Trophoblast cell (in vitro differentiated cells and primary cell): ENCODE measurements at regions not wholly inside any gene's neighbourhood (a gene's known extent, or its start where the extent isn't known, plus 50 kb on each side); places are given as distances from the start of the nearest gene placed in this dataset.

Source experiments
- DNase-seq, 2 donors: peaks; one replicate each; pipeline ENCODE4 v3.0.0-alpha.2; 2016
- H2AFZ ChIP-seq: 2 replicates; pipeline ENCODE4 v1.6.1; 2013; ENCODE audit warnings: low read length, moderate library complexity, mild to moderate bottlenecking; ENCODE audit not compliant: insufficient read depth, poor library complexity
- H2AK5ac ChIP-seq: 2 replicates; pipeline ENCODE4 v1.6.1; 2013; ENCODE audit warnings: mild to moderate bottlenecking, low read length
- H2BK120ac ChIP-seq: 2 replicates; pipeline ENCODE4 v1.6.1; 2013; ENCODE audit warnings: low read length, mild to moderate bottlenecking, moderate library complexity; ENCODE audit not compliant: insufficient read depth, poor library complexity
- H2BK12ac ChIP-seq: 2 replicates; pipeline ENCODE4 v1.6.1; 2013; ENCODE audit warnings: mild to moderate bottlenecking, low read length, moderate library complexity
- H2BK5ac ChIP-seq: 2 replicates; pipeline ENCODE4 v1.6.1; 2013; ENCODE audit warnings: low read length, low read depth, moderate library complexity, mild to moderate bottlenecking; ENCODE audit not compliant: poor library complexity
- H3K14ac ChIP-seq: 2 replicates; pipeline ENCODE4 v1.6.1; 2013; ENCODE audit warnings: mild to moderate bottlenecking, low read length
- H3K18ac ChIP-seq: 2 replicates; pipeline ENCODE4 v1.6.1; 2013; ENCODE audit warnings: mild to moderate bottlenecking, low read length
- H3K23ac ChIP-seq: 2 replicates; pipeline ENCODE4 v1.6.1; 2013; ENCODE audit warnings: low read length
- H3K27ac ChIP-seq: 2 replicates; pipeline ENCODE4 v1.5.1; 2013; ENCODE audit warnings: low read depth, mild to moderate bottlenecking, inconsistent platforms, low read length, moderate library complexity
- H3K27me3 ChIP-seq: 2 replicates; pipeline ENCODE4 v1.6.1; 2013; ENCODE audit warnings: inconsistent platforms, mild to moderate bottlenecking, low read length, moderate library complexity; ENCODE audit not compliant: insufficient read depth
- H3K36me3 ChIP-seq, 2 experiments: 1 replicate in 1 of 2; 2 replicates in 1 of 2; pipeline ENCODE4 v1.6.1; 2013; ENCODE audit warnings: low read length in 2 of 2, mild to moderate bottlenecking in 2 of 2, moderate library complexity in 1 of 2; ENCODE audit not compliant: insufficient read depth in 2 of 2, control insufficient read depth in 1 of 2
- H3K4ac ChIP-seq: 2 replicates; pipeline ENCODE4 v1.6.1; 2013; ENCODE audit warnings: low read depth, mild to moderate bottlenecking, low read length, moderate library complexity
- H3K4me1 ChIP-seq, 2 experiments: 1 replicate in 1 of 2; 2 replicates in 1 of 2; pipeline ENCODE4 v1.6.1; 2013; ENCODE audit warnings: low read length in 2 of 2, mild to moderate bottlenecking in 2 of 2, moderate library complexity in 1 of 2; ENCODE audit not compliant: insufficient read depth in 2 of 2, control insufficient read depth in 1 of 2
- H3K4me2 ChIP-seq: 2 replicates; pipeline ENCODE4 v1.6.1; 2013; ENCODE audit warnings: inconsistent platforms, mild to moderate bottlenecking, low read length, moderate library complexity
- H3K4me3 ChIP-seq: 2 replicates; pipeline ENCODE4 v1.5.1; 2013; ENCODE audit warnings: mild to moderate bottlenecking, low read depth, low read length, inconsistent platforms
- H3K79me1 ChIP-seq: one replicate; pipeline ENCODE4 v1.6.1; 2013; ENCODE audit warnings: low read length
- H3K79me2 ChIP-seq: 2 replicates; pipeline ENCODE4 v1.6.1; 2013; ENCODE audit warnings: low read length, mild to moderate bottlenecking; ENCODE audit not compliant: control insufficient read depth, insufficient read depth, poor library complexity
- H3K9ac ChIP-seq: 2 replicates; pipeline ENCODE4 v1.6.1; 2013; ENCODE audit warnings: mild to moderate bottlenecking, low read length
- H3K9me3 ChIP-seq: 2 replicates; pipeline ENCODE4 v1.6.1; 2013; ENCODE audit warnings: low read depth, mild to moderate bottlenecking, control low read depth, inconsistent platforms, low read length; ENCODE audit not compliant: insufficient read depth
- H4K12ac ChIP-seq: 2 replicates; pipeline ENCODE4 v1.6.1; 2013; ENCODE audit warnings: low read depth, mild to moderate bottlenecking, low read length, moderate library complexity
- H4K8ac ChIP-seq: 2 replicates; pipeline ENCODE4 v1.6.1; 2013; ENCODE audit warnings: low read depth, mild to moderate bottlenecking, low read length, moderate library complexity
- H4K91ac ChIP-seq: one replicate; pipeline ENCODE4 v1.6.1; 2013; ENCODE audit warnings: low read depth, mild to moderate bottlenecking, low read length, moderate library complexity
- whole genome bisulfite sequencing: extraction: QIAGEN DNeasy Blood & Tissue Kit; methylation state at CpG from one replicate; pipeline ENCODE4 v1.1.7; 2013; ENCODE audit warnings: missing lambda C conversion rate; ENCODE audit not compliant: insufficient read length, insufficient coverage; ENCODE audit errors: extremely low coverage; 5-methylcytosine and 5-hydroxymethylcytosine counted together

DNA sequence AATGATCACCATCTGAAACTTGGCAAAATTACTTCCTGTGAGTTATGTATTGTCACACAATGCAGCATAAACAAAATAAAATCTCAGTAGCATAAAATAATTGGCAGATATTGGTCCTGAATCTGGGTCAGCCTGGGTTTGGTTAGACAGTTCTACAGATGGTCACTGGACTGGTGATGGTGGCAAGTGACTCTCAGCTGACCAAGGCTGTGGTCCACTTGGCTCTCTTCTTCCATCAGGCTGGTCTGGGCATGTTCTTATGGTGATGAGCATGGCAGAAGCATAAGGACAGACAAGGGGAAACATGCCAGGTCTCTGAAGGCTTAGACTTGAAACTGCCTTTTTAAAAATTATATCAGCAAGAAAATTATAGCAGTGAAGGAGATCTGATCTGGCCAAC is 1205.0 kb upstream of the EPHA6 start:
- no peak overlapping the region for H3K9ac ChIP-seq
- no peak overlapping the region for H4K8ac ChIP-seq
- H3K27me3 ChIP-seq: no peaks in the 10 kb centered on the region
- H3K4me1 ChIP-seq: no peaks in the 10 kb centered on the region
- H3K79me2 ChIP-seq: no peaks in the 10 kb centered on the region
- H3K9me3 ChIP-seq: peaks cover 3% of the 10 kb centered on the region
- H4K91ac ChIP-seq: no peak overlapping the region
- H3K79me1 ChIP-seq: no peaks in the 10 kb centered on the region
- no peak overlapping the region for H3K23ac ChIP-seq
- no peak overlapping the region for H2BK5ac ChIP-seq
- H3K4me3 ChIP-seq: no peak overlapping the region
- no peak overlapping the region for H2AK5ac ChIP-seq
- DNase-seq: no peak
- H2BK12ac ChIP-seq: no peak overlapping the region
- no peak overlapping the region for H3K4ac ChIP-seq
- H2AFZ ChIP-seq: no peak overlapping the region
- no peaks in the 10 kb centered on the region for H3K36me3 ChIP-seq
- H4K12ac ChIP-seq: no peak overlapping the region
- H3K14ac ChIP-seq: no peak overlapping the region
- no peak overlapping the region for H3K27ac ChIP-seq
- no peak overlapping the region for H3K4me2 ChIP-seq
- no peak overlapping the region for H2BK120ac ChIP-seq
- H3K18ac ChIP-seq: no peak overlapping the region

- Histone ChIP-seq H4K91ac (no peak overlapping the region), H2AFZ (no peak overlapping the region), H3K36me3 (no peaks in the 10 kb centered on the region), H3K27me3 (no peaks in the 10 kb centered on the region), H2BK120ac (no peak overlapping the region), H3K9ac (no peak overlapping the region), H2AK5ac (no peak overlapping the region), H3K27ac (no peak overlapping the region), H2BK5ac (no peak overlapping the region), H2BK12ac (no peak overlapping the region), H3K4ac (no peak overlapping the region), H3K4me3 (no peak overlapping the region), H3K79me1 (no peaks in the 10 kb centered on the region), H3K18ac (no peak overlapping the region), H3K79me2 (no peaks in the 10 kb centered on the region), H3K4me2 (no peak overlapping the region), H3K4me1 (no peaks in the 10 kb centered on the region), H4K8ac (no peak overlapping the region), H3K14ac (no peak overlapping the region), H3K23ac (no peak overlapping the region), H3K9me3 (no peaks in the 10 kb centered on the region), H4K12ac (no peak overlapping the region)
- DNase-seq: no peak
These were observed 1201.8 kb upstream of the EPHA6 start for GRCh38 chr3:95612611-95613010.

- Histone ChIP-seq H3K4me3 (no peak overlapping the region), H3K36me3 (no peaks in the 10 kb centered on the region), H3K4me1 (no peaks in the 10 kb centered on the region), H3K27me3 (no peaks in the 10 kb centered on the region), H3K79me1 (no peaks in the 10 kb centered on the region), H2BK12ac (no peak overlapping the region), H2BK120ac (no peak overlapping the region), H3K23ac (no peak overlapping the region), H3K14ac (no peak overlapping the region), H3K18ac (no peak overlapping the region), H3K4ac (no peak overlapping the region), H2BK5ac (no peak overlapping the region), H3K9me3 (no peaks in the 10 kb centered on the region), H2AFZ (no peak overlapping the region), H2AK5ac (no peak overlapping the region), H3K79me2 (no peaks in the 10 kb centered on the region), H4K8ac (no peak overlapping the region), H4K91ac (no peak overlapping the region), H3K9ac (no peak overlapping the region), H3K27ac (no peak overlapping the region), H4K12ac (no peak overlapping the region), H3K4me2 (no peak overlapping the region)
- DNase-seq: no peak
- no CpG with 5 or more reads among the region's 1 CpG for WGBS
These were observed 1200.4 kb upstream of the EPHA6 start for GRCh38 chr3:95613993-95614392.

DNA sequence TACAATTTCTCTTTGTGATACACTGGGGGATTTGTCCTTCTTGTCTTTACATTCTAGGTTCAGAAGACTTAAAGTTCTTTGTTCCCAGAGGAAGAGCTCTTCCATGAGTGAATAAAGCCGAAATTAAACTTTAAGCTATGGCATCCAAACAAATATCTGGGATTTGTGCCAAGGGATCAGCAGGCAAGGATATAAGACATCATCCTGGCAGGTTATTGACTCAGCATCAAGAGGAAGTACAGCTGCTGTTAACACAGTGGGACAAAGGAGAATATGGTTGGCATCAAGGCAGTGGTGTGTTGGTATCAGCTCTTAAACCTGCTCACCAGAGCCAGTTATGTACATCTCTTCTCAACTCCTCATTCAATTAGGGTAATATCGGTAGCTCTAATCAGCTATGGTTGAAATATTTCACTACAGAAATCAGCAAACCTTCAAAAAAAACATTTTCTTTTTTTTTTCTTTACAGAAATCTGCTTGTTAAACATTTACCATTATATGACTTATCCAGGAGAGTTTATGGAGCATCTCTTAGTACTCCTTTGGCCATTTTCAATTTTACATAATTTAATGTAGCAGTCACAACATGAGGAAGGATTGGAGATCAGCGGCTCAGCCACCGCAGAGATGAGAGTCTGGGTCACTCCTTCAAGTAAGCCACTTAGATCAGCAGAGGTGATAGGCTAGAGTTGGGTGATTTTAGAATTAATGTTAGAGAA is 1198.6 kb upstream of the EPHA6 start:
- Histone ChIP-seq H3K4me1 (no peaks in the 10 kb centered on the region), H4K91ac (no peak overlapping the region), H3K9ac (no peak overlapping the region), H3K9me3 (no peaks in the 10 kb centered on the region), H2AFZ (no peak overlapping the region), H3K18ac (no peak overlapping the region), H2BK12ac (no peak overlapping the region), H2AK5ac (no peak overlapping the region), H2BK5ac (no peak overlapping the region), H3K27me3 (no peaks in the 10 kb centered on the region), H3K23ac (no peak overlapping the region), H4K8ac (no peak overlapping the region), H4K12ac (no peak overlapping the region), H3K4me2 (no peak overlapping the region), H3K4ac (no peak overlapping the region), H3K4me3 (no peak overlapping the region), H3K36me3 (no peaks in the 10 kb centered on the region), H3K14ac (no peak overlapping the region), H3K27ac (no peak overlapping the region), H3K79me2 (no peaks in the 10 kb centered on the region), H2BK120ac (no peak overlapping the region), H3K79me1 (no peaks in the 10 kb centered on the region)
- no CpG with 5 or more reads among the region's 4 CpGs for WGBS
- DNase-seq: no peak
